HG03097 (cell line): ENCODE measurements at regions not wholly inside any gene's neighbourhood (a gene's known extent, or its start where the extent isn't known, plus 50 kb on each side); places are given as distances from the start of the nearest gene placed in this dataset.
"Not testable (repeated sequence)": the region's sequence is repeated elsewhere in the genome, so short reads cannot be mapped to it uniquely, and the experiment has no call there.

ENCODE experiments used
- ATAC-seq: cut with Tn5 transposase; IDR thresholded peaks from one replicate; pipeline ENCODE4 v1.9.1; 2021; ENCODE audit not compliant: unreplicated experiment, low FRiP score

GRCh38 chr2:111672641-111673040 lies 211.4 kb downstream of the ANAPC1 start:
- ATAC-seq: not testable (repeated sequence)

- ATAC-seq: no peak
These were observed 210.5 kb downstream of the ANAPC1 start for GRCh38 chr2:111673526-111673925.

- ATAC-seq: no peak
These were observed 208.4 kb downstream of the ANAPC1 start for GRCh38 chr2:111675419-111676194.

- ATAC-seq: no peak
These were observed 207.6 kb downstream of the ANAPC1 start for GRCh38 chr2:111676291-111676822.

GRCh38 chr2:111678161-111678560 lies 205.8 kb downstream of the ANAPC1 start:
- ATAC-seq: no peak

GRCh38 chr2:111678651-111679050 lies 205.3 kb downstream of the ANAPC1 start:
- no peak for ATAC-seq

- no peak for ATAC-seq
These were observed 204.8 kb downstream of the ANAPC1 start for GRCh38 chr2:111679202-111679601.

- ATAC-seq: no peak
These were observed 199.4 kb downstream of the ANAPC1 start for GRCh38 chr2:111684611-111685010.

- ATAC-seq: no peak
These were observed 198.7 kb downstream of the ANAPC1 start for GRCh38 chr2:111685342-111685741.

GRCh38 chr2:111686994-111687393 lies 197.0 kb downstream of the ANAPC1 start:
- ATAC-seq: no peak

GRCh38 chr2:111687911-111688310 lies 196.1 kb downstream of the ANAPC1 start:
- ATAC-seq: no peak

GRCh38 chr2:111688482-111688881 lies 195.5 kb downstream of the ANAPC1 start:
- ATAC-seq: no peak

GRCh38 chr2:111689174-111689573 lies 194.8 kb downstream of the ANAPC1 start:
- ATAC-seq: no peak

GRCh38 chr2:111689941-111690340 lies 194.1 kb downstream of the ANAPC1 start:
- no peak for ATAC-seq

- no peak for ATAC-seq
These were observed 192.7 kb downstream of the ANAPC1 start for GRCh38 chr2:111691164-111691875.

GRCh38 chr2:111692311-111692710 lies 191.7 kb downstream of the ANAPC1 start:
- no peak for ATAC-seq

GRCh38 chr2:111694700-111695101 lies 189.3 kb downstream of the ANAPC1 start:
- ATAC-seq: no peak

- ATAC-seq: no peak
These were observed 188.5 kb downstream of the ANAPC1 start for GRCh38 chr2:111695441-111696007.

GRCh38 chr2:111696226-111696625 lies 187.8 kb downstream of the ANAPC1 start:
- ATAC-seq: no peak

- ATAC-seq: no peak
These were observed 186.4 kb downstream of the ANAPC1 start for GRCh38 chr2:111697560-111697959.

GRCh38 chr2:111698089-111698488 lies 185.9 kb downstream of the ANAPC1 start:
- no peak for ATAC-seq
